ENCODE measurements at regions not wholly inside any gene's neighbourhood (a gene's known extent, or its start where the extent isn't known, plus 50 kb on each side); places are given as distances from the start of the nearest gene placed in this dataset.

- BruUV-seq (replicated peaks), result no TSS peak
Observed at GRCh38 chr14:101337053-101337452, 224.2 kb upstream of the DIO3 start.

DNA sequence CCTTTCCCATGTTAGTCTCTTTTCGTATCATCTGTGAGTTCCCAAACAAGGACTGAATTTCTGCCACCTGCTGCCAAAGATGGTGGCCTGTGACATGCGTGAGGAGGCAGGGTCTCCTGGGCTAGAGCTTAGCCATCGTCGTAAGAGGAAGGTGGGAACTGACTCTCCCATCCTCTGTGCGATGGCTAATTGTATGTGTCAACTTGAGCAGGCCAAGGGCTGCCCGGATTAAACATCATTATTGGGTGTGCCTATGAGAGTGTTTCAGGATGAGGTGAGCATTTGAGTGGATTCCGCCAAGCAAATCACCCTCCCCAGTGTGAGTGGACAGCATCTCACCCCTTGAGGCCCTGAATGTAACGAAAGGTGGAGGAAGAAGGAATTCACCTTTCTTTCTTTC is 220.7 kb upstream of the DIO3 start:
- Histone ChIP-seq H3K4me3 (ENCODE audit: low read depth, low read length, poor library complexity, severe bottlenecking) (no peak overlapping the region), H3K4me1 (ENCODE audit: insufficient read depth, low read length, poor library complexity, severe bottlenecking) (no peaks in the 10 kb centered on the region), H3K27me3 (replicated peaks; ENCODE audit: insufficient read depth, low read depth, low read length, poor library complexity) (peaks cover 49% of the 10 kb centered on the region), H3K9me3 (ENCODE audit: low read depth, low read length, poor library complexity, severe bottlenecking) (no peaks in the 10 kb centered on the region), H3K27ac (ENCODE audit: low read depth, low read length, poor library complexity, severe bottlenecking) (no peak overlapping the region), H3K36me3 (ENCODE audit: insufficient read depth, low read length, poor library complexity, severe bottlenecking) (no peaks in the 10 kb centered on the region)
- no TSS peak for BruUV-seq (replicated peaks)
- POLR2A ChIA-PET (ENCODE audit: low non-redundant PET), result no interaction called here
- intact Hi-C loops (cut with micrococcal nuclease; ENCODE audit: unreplicated experiment), result no loop called here
- CTCF ChIA-PET, result no interaction called here
- TF ChIP-seq EZH2 (IDR thresholded peaks at IDR 0.05; ENCODE audit: borderline replicate concordance, low read depth, low read length, poor library complexity, severe bottlenecking), result no peak
- TF ChIP-seq, protein P1, sequence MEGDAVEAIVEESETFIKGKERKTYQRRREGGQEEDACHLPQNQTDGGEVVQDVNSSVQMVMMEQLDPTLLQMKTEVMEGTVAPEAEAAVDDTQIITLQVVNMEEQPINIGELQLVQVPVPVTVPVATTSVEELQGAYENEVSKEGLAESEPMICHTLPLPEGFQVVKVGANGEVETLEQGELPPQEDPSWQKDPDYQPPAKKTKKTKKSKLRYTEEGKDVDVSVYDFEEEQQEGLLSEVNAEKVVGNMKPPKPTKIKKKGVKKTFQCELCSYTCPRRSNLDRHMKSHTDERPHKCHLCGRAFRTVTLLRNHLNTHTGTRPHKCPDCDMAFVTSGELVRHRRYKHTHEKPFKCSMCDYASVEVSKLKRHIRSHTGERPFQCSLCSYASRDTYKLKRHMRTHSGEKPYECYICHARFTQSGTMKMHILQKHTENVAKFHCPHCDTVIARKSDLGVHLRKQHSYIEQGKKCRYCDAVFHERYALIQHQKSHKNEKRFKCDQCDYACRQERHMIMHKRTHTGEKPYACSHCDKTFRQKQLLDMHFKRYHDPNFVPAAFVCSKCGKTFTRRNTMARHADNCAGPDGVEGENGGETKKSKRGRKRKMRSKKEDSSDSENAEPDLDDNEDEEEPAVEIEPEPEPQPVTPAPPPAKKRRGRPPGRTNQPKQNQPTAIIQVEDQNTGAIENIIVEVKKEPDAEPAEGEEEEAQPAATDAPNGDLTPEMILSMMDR (conservative IDR thresholded peaks at IDR 0.05; ENCODE audit: low read depth, low read length), result no peak
- DNase-seq (ENCODE audit: low spot score), result no peak

More at GRCh38 chr14:101337053-101337452, 224.2 kb upstream of the DIO3 start:
- ChIA-PET CTCF (no interaction called here), POLR2A (ENCODE audit: low non-redundant PET) (no interaction called here)
- Histone ChIP-seq H3K4me3 (ENCODE audit: low read depth, low read length, poor library complexity, severe bottlenecking) (no peak overlapping the region), H3K9me3 (ENCODE audit: low read depth, low read length, poor library complexity, severe bottlenecking) (no peaks in the 10 kb centered on the region), H3K27ac (ENCODE audit: low read depth, low read length, poor library complexity, severe bottlenecking) (no peak overlapping the region), H3K36me3 (ENCODE audit: insufficient read depth, low read length, poor library complexity, severe bottlenecking) (no peaks in the 10 kb centered on the region), H3K27me3 (replicated peaks; ENCODE audit: insufficient read depth, low read depth, low read length, poor library complexity) (peaks cover 48% of the 10 kb centered on the region), H3K4me1 (ENCODE audit: insufficient read depth, low read length, poor library complexity, severe bottlenecking) (no peaks in the 10 kb centered on the region)
- TF ChIP-seq EZH2 (IDR thresholded peaks at IDR 0.05; ENCODE audit: borderline replicate concordance, low read depth, low read length, poor library complexity, severe bottlenecking), result no peak
- TF ChIP-seq, protein P1 (conservative IDR thresholded peaks at IDR 0.05; ENCODE audit: low read depth, low read length), result no peak
- intact Hi-C loops (cut with micrococcal nuclease; ENCODE audit: unreplicated experiment), result no loop called here
- no peak for DNase-seq (ENCODE audit: low spot score)

- H3K9me3 ChIP-seq (ENCODE audit: low read depth, low read length, poor library complexity, severe bottlenecking), result no peaks in the 10 kb centered on the region
- CTCF ChIA-PET, result no interaction called here
- no TSS peak for BruUV-seq (replicated peaks)
- H3K4me3 ChIP-seq (ENCODE audit: low read depth, low read length, poor library complexity, severe bottlenecking), result no peak overlapping the region
- H3K4me1 ChIP-seq (ENCODE audit: insufficient read depth, low read length, poor library complexity, severe bottlenecking), result no peaks in the 10 kb centered on the region
- no peak overlapping the region for H3K27ac ChIP-seq (ENCODE audit: low read depth, low read length, poor library complexity, severe bottlenecking)
- no peaks in the 10 kb centered on the region for H3K36me3 ChIP-seq (ENCODE audit: insufficient read depth, low read length, poor library complexity, severe bottlenecking)
- POLR2A ChIA-PET (ENCODE audit: low non-redundant PET), result no interaction called here
- intact Hi-C loops (cut with micrococcal nuclease; ENCODE audit: unreplicated experiment), result no loop called here
- peaks cover 6% of the 10 kb centered on the region for H3K27me3 ChIP-seq (replicated peaks; ENCODE audit: insufficient read depth, low read depth, low read length, poor library complexity)
- DNase-seq (ENCODE audit: low spot score), result no peak
- TF ChIP-seq, protein P1 (conservative IDR thresholded peaks at IDR 0.05; ENCODE audit: low read depth, low read length), result no peak
- TF ChIP-seq EZH2 (IDR thresholded peaks at IDR 0.05; ENCODE audit: borderline replicate concordance, low read depth, low read length, poor library complexity, severe bottlenecking), result no peak
Observed at GRCh38 chr14:101347893-101348777, 213.2 kb upstream of the DIO3 start.

Data from A673 (cell line).